ENCODE measurements at regions not wholly inside any gene's neighbourhood (a gene's known extent, or its start where the extent isn't known, plus 50 kb on each side); places are given as distances from the start of the nearest gene placed in this dataset.

DNA sequence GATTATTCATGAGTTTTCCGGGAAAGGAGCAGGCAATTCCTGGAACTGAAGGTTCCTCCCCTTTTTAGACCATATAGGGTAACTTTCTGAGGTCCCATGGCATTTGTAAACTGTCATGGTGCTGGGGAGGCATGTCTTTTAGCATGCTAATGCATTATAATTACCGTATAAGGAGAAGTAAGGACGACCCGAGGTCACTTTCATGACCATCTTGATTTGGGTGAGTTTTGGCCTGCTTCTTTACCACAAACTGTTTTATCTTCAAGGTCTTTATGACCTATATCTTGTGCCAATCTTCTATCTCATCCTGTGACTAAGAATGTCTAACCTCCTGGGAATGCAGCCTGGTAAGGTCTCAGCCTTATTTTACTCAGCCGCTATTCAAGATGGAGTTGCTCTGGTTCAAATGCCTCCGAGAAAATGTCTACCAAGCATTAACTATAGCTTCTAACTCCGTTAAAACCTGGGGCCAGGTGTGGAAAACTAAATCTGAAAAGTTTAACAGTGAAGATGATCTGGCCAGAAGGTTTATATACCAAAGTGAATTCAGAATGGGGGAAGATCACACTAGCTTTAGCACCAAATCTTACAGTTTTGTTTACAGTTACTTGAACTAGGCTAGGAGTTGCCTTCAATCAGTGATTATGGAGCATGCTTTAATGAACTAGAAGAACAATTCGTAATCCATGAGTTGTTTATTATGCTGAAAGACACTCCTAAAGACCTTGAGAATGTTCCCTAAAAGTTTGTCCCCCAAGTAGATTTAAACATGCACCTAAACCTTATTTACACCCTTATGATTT is 80.0 kb upstream of the TOP1 start:
- CTCF ChIA-PET, result no interaction called here

GRCh38 chr20:40949346-40949745 is 79.3 kb upstream of the TOP1 start:
- ChIA-PET CTCF (no interaction called here), POLR2A (no interaction called here)
- Histone ChIP-seq H3K36me3 (ENCODE audit: control insufficient read depth, insufficient read depth, low read length) (no peaks in the 10 kb centered on the region), H3K4me1 (ENCODE audit: control insufficient read depth, insufficient read depth, low read length) (no peaks in the 10 kb centered on the region), H3K27ac (ENCODE audit: low read length) (no peak overlapping the region), H3K27me3 (ENCODE audit: control insufficient read depth, insufficient read depth, low read length) (peaks cover 13% of the 10 kb centered on the region), H3K4me3 (ENCODE audit: low read depth in 2 of 2, low read length in 2 of 2) (no peak overlapping the region), H3K9me3 (ENCODE audit: control insufficient read depth, insufficient read depth, low read depth, low read length) (no peaks in the 10 kb centered on the region)
- in situ Hi-C loops (cut with HindIII; ENCODE audit: low pct_unique_long_range_greater_than_20kb, low sequenced_read_pairs), result no loop called here
- BruUV-seq (replicated peaks), result no TSS peak
- DNase-seq (ENCODE audit: low read depth, low spot score) (no peak), ATAC-seq (no peak)
- TF ChIP-seq CTCF (IDR thresholded peaks at IDR 0.05), result no peak
- TF ChIP-seq POLR2AphosphoS5 (IDR thresholded peaks at IDR 0.05; ENCODE audit: low read depth, low read length), result no peak
- no peak for TF ChIP-seq TCF7L2 (IDR thresholded peaks at IDR 0.05; ENCODE audit: low read depth, low read length)
- TF ChIP-seq REST (IDR thresholded peaks at IDR 0.05; ENCODE audit: insufficient read depth in 1 of 2, low read depth in 2 of 2, low read length in 1 of 2), result no peak
- TF ChIP-seq SIN3A (IDR thresholded peaks at IDR 0.05; ENCODE audit: borderline replicate concordance, insufficient read depth, low read depth, low read length), result no peak
- intact Hi-C loops (cut with micrococcal nuclease; ENCODE audit: unreplicated experiment), result loop anchor here (5.0 to 10.0 kb wide), 2 partner anchors 207 to 245 kb away; no protein-coding TSS in a partner anchor

More for the DNA sequence above, 80.0 kb upstream of the TOP1 start:
- H3K36me3 ChIP-seq (ENCODE audit: control insufficient read depth, insufficient read depth, low read length), result no peaks in the 10 kb centered on the region
- H3K9me3 ChIP-seq (ENCODE audit: control insufficient read depth, insufficient read depth, low read depth, low read length), result no peaks in the 10 kb centered on the region
- in situ Hi-C loops (cut with HindIII; ENCODE audit: low pct_unique_long_range_greater_than_20kb, low sequenced_read_pairs), result no loop called here
- no peak for TF ChIP-seq SIN3A (IDR thresholded peaks at IDR 0.05; ENCODE audit: borderline replicate concordance, insufficient read depth, low read depth, low read length)
- no peak for TF ChIP-seq TCF7L2 (IDR thresholded peaks at IDR 0.05; ENCODE audit: low read depth, low read length)
- TF ChIP-seq CTCF (IDR thresholded peaks at IDR 0.05), result no peak
- TF ChIP-seq POLR2AphosphoS5 (IDR thresholded peaks at IDR 0.05; ENCODE audit: low read depth, low read length), result no peak
- TF ChIP-seq REST (IDR thresholded peaks at IDR 0.05; ENCODE audit: insufficient read depth in 1 of 2, low read depth in 2 of 2, low read length in 1 of 2), result no peak
- intact Hi-C loops (cut with micrococcal nuclease; ENCODE audit: unreplicated experiment), result loop anchor here (5.0 to 10.0 kb wide), 2 partner anchors 206 to 244 kb away; no protein-coding TSS in a partner anchor
- no peak overlapping the region for H3K4me3 ChIP-seq (ENCODE audit: low read depth in 2 of 2, low read length in 2 of 2)
- ATAC-seq, result no peak
- H3K4me1 ChIP-seq (ENCODE audit: control insufficient read depth, insufficient read depth, low read length), result no peaks in the 10 kb centered on the region
- H3K27me3 ChIP-seq (ENCODE audit: control insufficient read depth, insufficient read depth, low read length), result peaks cover 13% of the 10 kb centered on the region
- no TSS peak for BruUV-seq (replicated peaks)
- no peak overlapping the region for H3K27ac ChIP-seq (ENCODE audit: low read length)
- POLR2A ChIA-PET, result no interaction called here
- no peak for DNase-seq (ENCODE audit: low read depth, low spot score)

Data from Panc1 (cell line).